ENCODE measurements at regions not wholly inside any gene's neighbourhood (a gene's known extent, or its start where the extent isn't known, plus 50 kb on each side); places are given as distances from the start of the nearest gene placed in this dataset.

DNA sequence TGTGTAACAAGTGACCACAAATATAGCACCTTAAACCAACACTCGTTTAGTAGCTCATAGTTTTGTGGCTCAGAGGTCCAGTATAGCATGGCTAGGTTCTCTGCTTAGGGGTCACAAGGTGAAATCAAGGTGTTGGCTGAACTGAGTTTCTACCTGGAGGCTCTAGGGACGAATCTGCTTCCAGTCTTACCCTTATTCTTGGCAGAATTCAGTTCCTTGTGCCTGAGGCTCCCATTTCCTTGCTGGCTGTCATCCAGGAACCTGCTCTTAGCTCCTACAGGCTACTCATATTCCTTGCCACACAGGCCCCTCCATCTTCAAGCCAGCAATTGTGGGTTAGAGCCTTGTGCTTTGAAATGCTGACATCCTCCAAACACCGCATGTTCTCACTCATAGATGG, 212.3 kb upstream of the CDH13 start:
- H3K36me3 ChIP-seq (ENCODE audit: control insufficient read depth in 2 of 4, insufficient read depth in 4 of 4, low read length in 3 of 4): no peaks in the 10 kb centered on the region
- no peaks in the 10 kb centered on the region for H4K20me1 ChIP-seq (replicated peaks in 1 of 2; ENCODE audit: control insufficient read depth in 1 of 2, insufficient read depth in 2 of 2, low read length in 2 of 2)
- H3K4ac ChIP-seq (replicated peaks; ENCODE audit: insufficient read length, low read depth, low read length): no peak overlapping the region
- DNase-seq (ENCODE audit: low read depth in 1 of 2, low spot score in 2 of 2): no peak
- peaks cover 0 to 3% (median 0%) of the 10 kb centered on the region in 4 experiments; a peak in 1 of 7 replicates for H3K4me1 ChIP-seq (replicated peaks in 1 of 4; ENCODE audit: control insufficient read depth in 3 of 4, insufficient read depth in 4 of 4, low read length in 3 of 4)
- no peak overlapping the region for H3K4me2 ChIP-seq (ENCODE audit: insufficient read depth in 1 of 2, low read depth in 2 of 2, low read length in 2 of 2)
- H3K56ac ChIP-seq (replicated peaks; ENCODE audit: insufficient read length, low read depth, low read length): no peak overlapping the region
- no peak overlapping the region for H4K5ac ChIP-seq (ENCODE audit: insufficient read length, low read depth, low read length)
- ChIA-PET POLR2A (ENCODE audit: partially characterized antibody) (no interaction called here), CTCF (ENCODE audit: partially characterized antibody) (interaction anchor here (0.6 to 1.6 kb wide), 6 partner anchors 9 to 1324 kb away, joined by 3 to 8 read pairs (median 4); no protein-coding TSS in a partner anchor)
- H3K79me2 ChIP-seq (ENCODE audit: control insufficient read depth in 1 of 2, insufficient read depth in 2 of 2, low read length in 2 of 2): no peaks in the 10 kb centered on the region
- no peak overlapping the region for H3K23ac ChIP-seq (ENCODE audit: insufficient read length)
- H2BK15ac ChIP-seq (ENCODE audit: low read length): no peak overlapping the region
- H3K27me3 ChIP-seq (replicated peaks in 1 of 4; ENCODE audit: control insufficient read depth in 3 of 4, extremely low read depth in 1 of 4, insufficient read depth in 3 of 4, low read length in 3 of 4): no peaks in the 10 kb centered on the region
- H4K8ac ChIP-seq (ENCODE audit: extremely low read depth, insufficient read depth, low read length): no peak overlapping the region
- 96% methylated on average over 3 of the region's 3 CpGs; no CpG with 5 or more reads in 1 of the 2 experiments for WGBS, 2 experiments (ENCODE audit: extremely low coverage in 1 of 2, insufficient coverage in 1 of 2, insufficient read length in 1 of 2, insufficient replicate concordance in 2 of 2, low coverage in 1 of 2, low lambda C conversion rate in 2 of 2, missing lambda C conversion rate in 1 of 2)
- no peaks in the 10 kb centered on the region for H3K23me2 ChIP-seq (ENCODE audit: low read depth, low read length)
- H3K14ac ChIP-seq (ENCODE audit: insufficient read length): no peak overlapping the region
- no peak overlapping the region for H2BK12ac ChIP-seq (ENCODE audit: low read depth, low read length)
- no peaks in the 10 kb centered on the region for H3K79me1 ChIP-seq (ENCODE audit: low read depth, low read length)
- no peak overlapping the region for H2BK120ac ChIP-seq (replicated peaks; ENCODE audit: low read depth, low read length)
- no peak overlapping the region for H4K91ac ChIP-seq (replicated peaks; ENCODE audit: insufficient read length, low read length)
- H2BK5ac ChIP-seq (ENCODE audit: low read depth, low read length): no peak overlapping the region
- H3K9ac ChIP-seq (replicated peaks in 1 of 4; ENCODE audit: extremely low read depth in 1 of 4, low read depth in 3 of 4, low read length in 3 of 4): no peak overlapping the region
- no peak overlapping the region; the same call in 1 of the 2 replicates for H2AFZ ChIP-seq (ENCODE audit: low read length)
- H2AK5ac ChIP-seq (ENCODE audit: low read depth, low read length): no peak overlapping the region
- no peak for FAIRE-seq
- no peak overlapping the region for H2BK20ac ChIP-seq (ENCODE audit: low read length)
- H3K9me3 ChIP-seq (ENCODE audit: insufficient read depth in 2 of 2, low read depth in 1 of 2, low read length in 1 of 2): no peaks in the 10 kb centered on the region
- H3K4me3 ChIP-seq (ENCODE audit: extremely low read depth in 1 of 4, insufficient read depth in 2 of 4, low read depth in 3 of 4, low read length in 4 of 4): no peak overlapping the region
- H3K27ac ChIP-seq (ENCODE audit: low read depth, low read length): no peak overlapping the region
- no peak overlapping the region for H3K18ac ChIP-seq (ENCODE audit: extremely low read depth, low read length)
- TF ChIP-seq, protein P1, sequence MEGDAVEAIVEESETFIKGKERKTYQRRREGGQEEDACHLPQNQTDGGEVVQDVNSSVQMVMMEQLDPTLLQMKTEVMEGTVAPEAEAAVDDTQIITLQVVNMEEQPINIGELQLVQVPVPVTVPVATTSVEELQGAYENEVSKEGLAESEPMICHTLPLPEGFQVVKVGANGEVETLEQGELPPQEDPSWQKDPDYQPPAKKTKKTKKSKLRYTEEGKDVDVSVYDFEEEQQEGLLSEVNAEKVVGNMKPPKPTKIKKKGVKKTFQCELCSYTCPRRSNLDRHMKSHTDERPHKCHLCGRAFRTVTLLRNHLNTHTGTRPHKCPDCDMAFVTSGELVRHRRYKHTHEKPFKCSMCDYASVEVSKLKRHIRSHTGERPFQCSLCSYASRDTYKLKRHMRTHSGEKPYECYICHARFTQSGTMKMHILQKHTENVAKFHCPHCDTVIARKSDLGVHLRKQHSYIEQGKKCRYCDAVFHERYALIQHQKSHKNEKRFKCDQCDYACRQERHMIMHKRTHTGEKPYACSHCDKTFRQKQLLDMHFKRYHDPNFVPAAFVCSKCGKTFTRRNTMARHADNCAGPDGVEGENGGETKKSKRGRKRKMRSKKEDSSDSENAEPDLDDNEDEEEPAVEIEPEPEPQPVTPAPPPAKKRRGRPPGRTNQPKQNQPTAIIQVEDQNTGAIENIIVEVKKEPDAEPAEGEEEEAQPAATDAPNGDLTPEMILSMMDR (IDR thresholded peaks at IDR 0.05; ENCODE audit: control extremely low read depth in 1 of 3, insufficient read depth in 1 of 3, low read depth in 1 of 3, low read length in 3 of 3): no peak
- TF ChIP-seq RNF2 (IDR thresholded peaks at IDR 0.05; ENCODE audit: borderline replicate concordance, low read depth, low read length, missing control alignments, poor library complexity, severe bottlenecking): no peak

All from H1 (cell line).